ENCODE measurements at regions not wholly inside any gene's neighbourhood (a gene's known extent, or its start where the extent isn't known, plus 50 kb on each side); places are given as distances from the start of the nearest gene placed in this dataset.

DNA sequence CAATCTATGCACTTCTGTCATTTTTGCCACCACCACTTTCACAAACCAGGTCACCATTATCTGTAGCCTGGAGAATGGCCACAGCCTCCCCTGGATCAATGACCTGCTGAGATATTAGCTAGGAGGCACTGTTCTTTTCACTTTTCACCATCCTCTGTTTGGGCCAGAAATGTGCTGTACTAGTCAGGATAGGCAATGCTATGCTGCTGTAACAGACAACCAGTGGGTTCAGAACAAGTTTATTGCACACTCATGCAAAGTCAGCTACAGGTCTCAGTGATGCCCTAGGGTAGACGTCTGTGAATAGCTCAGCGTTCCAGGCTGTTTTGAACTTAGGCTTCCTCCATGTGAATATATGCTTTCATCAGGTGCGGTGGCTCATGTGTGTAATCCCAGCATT lies 231.5 kb downstream of the SUDS3 start:
- DNase-seq (ENCODE audit: low spot score) = no peak

DNA sequence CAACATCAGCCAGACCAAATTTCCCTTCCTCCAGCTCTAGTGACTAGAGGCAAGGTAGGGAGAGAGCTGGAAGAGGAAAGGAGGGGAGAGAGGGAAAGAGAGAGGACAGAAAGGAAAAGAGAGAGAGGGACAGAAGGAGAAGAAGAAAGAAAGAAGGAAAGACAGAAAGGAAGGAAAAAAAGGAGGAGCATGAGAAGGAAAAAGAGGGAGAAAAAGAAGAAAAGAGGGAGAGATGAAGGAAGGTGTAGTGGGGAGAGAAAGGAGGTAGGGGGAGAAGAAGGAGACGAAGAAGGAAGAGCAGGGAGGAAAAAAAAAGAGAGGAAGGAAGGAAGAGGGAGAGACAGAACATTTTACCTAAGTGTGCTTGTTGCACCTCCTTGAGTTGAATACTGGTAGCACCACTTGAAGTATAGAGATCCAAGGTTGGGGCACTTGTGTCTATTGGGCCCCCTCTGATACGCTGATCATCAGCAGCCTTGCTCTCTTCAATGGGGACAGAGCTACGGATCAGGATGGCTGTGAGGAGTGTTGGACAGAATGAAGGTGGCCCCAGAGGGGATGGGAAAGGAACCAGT lies 232.5 kb downstream of the SUDS3 start:
- DNase-seq (ENCODE audit: low spot score) = no peak

DNA sequence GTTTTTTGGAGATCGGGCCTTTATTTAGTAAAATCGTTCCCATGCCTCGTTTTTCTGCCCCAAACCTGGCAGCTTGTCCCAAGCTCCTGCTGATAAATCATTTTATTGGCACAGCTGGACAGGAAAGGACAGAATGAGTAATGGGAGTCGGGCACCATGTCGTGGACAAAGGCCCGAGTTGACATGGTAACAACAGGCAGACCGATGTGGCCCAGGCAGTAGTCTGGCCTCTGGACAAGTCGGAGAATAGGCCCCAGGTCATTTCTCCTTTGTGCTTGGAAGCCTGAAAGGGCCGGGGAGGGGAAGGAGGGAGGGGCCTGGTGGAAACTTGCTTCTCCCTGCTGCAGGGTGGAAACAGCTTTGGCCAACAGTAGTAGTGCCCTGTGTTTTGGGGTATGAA lies 234.9 kb downstream of the SUDS3 start:
- no peak for DNase-seq (ENCODE audit: low spot score)

DNA sequence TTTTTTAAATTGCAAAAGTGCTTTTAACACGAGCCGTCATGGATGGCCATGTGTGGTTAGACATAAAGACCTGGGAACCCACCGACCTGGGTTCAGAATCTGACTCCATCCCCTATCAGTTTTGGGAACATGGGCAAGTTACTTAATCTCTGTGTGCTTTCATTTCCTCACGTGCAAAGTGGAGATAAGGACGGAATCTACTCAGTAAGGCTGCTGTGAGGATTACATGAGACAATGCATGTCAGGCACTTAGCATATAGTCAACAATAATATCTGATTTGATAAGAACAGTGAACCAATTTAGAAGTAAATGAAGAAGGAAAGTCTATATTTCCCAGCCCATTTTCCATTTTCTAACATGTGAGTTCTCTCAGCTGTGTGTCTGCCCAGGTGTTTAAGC lies 235.4 kb downstream of the SUDS3 start:
- no peak for DNase-seq (ENCODE audit: low spot score)

- no peak for DNase-seq (ENCODE audit: low spot score)
These were observed 241.5 kb downstream of the SUDS3 start for GRCh38 chr12:118617611-118618450.

GRCh38 chr12:118618695-118619094 lies 242.3 kb downstream of the SUDS3 start:
- no peak for DNase-seq (ENCODE audit: low spot score)

GRCh38 chr12:118625050-118625675 lies 248.8 kb downstream of the SUDS3 start:
- DNase-seq (ENCODE audit: low spot score) = no peak

DNA sequence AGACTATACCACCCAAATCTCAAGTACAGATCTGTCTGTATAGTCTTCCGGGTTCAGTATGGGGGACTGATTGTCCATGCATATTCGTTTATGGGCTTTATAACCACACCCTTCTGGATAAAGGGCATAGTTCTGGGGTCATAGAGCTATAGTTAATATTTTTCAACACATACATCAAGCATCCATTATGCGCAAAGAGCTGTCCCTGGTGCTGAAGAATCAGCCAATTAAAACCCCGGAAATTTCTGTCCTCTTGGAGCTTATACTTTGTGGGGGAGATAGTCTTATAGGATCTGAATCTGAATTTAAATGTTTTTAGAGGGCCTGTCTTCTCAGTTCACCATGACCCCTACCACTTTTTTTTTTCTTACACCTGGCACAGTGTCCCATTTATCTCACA lies 256.7 kb downstream of the SUDS3 start:
- no peak for DNase-seq (ENCODE audit: low spot score)

DNA sequence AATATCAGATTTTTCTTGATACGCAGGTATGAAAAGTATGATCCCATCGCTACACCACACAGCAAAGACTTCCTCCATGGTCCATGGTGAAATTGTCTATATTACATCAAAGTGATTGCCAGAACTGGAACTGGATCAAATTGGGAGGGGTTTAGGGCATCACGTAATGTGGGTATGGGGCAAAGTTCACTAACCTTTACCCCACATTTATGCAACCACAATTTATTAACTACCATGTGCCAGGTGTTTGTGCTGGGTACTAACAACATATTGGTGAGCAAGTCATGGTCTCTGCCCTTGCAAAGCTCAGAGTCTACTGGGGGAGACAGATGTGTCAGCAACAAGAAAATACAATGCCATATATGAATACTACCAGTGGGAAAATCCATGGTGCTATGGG lies 258.9 kb downstream of the SUDS3 start:
- DNase-seq (ENCODE audit: low spot score) = no peak

DNA sequence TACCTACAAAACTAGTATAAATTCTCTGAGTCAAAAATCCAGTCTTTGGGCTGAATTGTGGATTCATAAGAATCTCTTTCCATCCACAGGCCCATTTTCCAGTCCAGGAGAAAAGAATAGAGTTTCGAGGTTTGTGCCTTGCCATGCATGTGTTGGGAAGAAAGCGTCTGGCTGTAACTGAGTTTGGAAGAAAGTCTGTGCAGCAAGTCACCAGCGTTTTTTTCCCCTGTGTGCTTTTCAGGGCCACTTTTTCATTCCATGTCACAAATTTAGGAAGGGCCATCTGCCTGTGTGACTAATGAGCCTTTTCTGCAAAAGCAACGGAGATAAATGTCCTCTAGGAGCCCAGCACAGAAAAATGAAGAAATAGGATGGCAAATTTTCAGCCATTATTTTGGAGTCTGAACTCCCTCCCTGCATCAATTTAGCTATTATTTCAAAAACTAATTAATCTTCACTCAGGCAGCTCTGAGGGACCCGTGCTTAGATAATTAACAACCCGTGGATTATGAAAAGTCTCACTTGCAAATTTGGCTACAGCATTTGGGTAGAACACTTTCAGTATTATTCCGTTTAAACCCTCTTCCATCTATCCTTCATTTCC lies 261.5 kb downstream of the SUDS3 start:
- DNase-seq (ENCODE audit: low spot score) = no peak

- DNase-seq (ENCODE audit: low spot score) = no peak
These were observed 264.9 kb downstream of the SUDS3 start for GRCh38 chr12:118641249-118641648.

- no peak for DNase-seq (ENCODE audit: low spot score)
These were observed 268.9 kb downstream of the SUDS3 start for GRCh38 chr12:118645219-118645618.

DNA sequence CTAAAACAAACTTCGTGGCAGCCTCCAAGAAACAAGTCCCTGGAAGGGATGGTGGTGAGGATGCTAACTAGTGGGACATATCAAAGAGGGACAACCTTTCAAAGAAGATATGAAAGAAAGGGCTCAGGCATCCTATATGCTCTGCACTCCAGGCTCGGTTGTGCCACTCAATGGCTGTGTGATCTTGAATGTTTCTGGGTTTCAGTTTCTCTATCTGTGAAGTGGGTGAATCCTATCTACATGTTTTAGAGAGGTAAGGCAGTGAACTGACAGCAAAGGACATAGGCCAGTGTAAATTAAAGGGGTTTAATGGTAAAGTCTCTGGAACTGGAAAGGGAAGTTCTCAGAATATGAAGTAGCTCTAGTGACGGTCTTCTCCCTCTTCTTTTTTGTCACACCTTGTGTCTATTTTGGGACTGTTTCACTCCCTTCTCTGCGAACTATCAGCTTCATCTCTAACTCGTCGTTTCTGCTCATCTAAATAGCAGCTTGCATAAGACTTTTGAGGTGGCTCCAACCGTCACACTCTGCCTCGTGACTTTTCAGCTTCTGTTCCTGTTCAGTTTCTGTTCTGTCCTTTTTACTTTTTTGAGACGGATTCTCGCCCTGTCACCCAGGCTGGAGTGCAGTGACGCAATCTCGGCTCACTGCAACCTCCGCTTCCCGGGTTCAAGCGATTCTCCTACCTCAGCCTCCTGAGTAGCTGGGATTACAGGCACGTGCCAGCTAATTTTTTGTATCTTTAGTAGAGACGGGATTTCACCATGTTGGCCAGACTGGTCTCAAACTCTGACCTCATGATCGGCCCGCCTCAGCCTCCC lies 273.6 kb downstream of the SUDS3 start:
- no peak for DNase-seq (ENCODE audit: low spot score)

- DNase-seq (ENCODE audit: low spot score) = no peak
These were observed 274.2 kb downstream of the SUDS3 start for GRCh38 chr12:118650586-118650960.

DNA sequence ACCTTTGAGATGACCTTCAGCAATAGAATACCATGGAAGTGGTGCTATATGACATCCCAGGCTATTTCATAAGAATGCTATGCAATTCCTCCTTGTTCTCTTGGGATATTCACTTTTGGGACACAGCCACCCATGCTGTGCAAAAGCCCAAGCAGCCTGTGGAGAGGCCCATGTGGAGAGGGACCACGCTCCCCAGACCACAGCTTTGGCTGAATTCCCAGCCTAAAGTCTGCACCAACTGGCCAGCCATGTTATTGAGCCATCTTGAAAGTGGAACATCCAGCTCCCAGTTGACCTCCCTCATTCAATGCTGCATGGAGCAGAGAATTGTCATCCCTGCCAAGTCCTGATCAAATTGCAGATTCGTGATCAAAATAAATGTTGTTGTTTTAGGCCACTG lies 275.1 kb downstream of the SUDS3 start:
- no peak for DNase-seq (ENCODE audit: low spot score)

GRCh38 chr12:118655588-118655987 lies 279.2 kb downstream of the SUDS3 start:
- DNase-seq (ENCODE audit: low spot score) = no peak

GRCh38 chr12:118680356-118680963 lies 300.9 kb upstream of the SRRM4 start:
- DNase-seq (ENCODE audit: low spot score) = no peak

GRCh38 chr12:118682656-118683055 lies 298.7 kb upstream of the SRRM4 start:
- DNase-seq (ENCODE audit: low spot score) = no peak

DNA sequence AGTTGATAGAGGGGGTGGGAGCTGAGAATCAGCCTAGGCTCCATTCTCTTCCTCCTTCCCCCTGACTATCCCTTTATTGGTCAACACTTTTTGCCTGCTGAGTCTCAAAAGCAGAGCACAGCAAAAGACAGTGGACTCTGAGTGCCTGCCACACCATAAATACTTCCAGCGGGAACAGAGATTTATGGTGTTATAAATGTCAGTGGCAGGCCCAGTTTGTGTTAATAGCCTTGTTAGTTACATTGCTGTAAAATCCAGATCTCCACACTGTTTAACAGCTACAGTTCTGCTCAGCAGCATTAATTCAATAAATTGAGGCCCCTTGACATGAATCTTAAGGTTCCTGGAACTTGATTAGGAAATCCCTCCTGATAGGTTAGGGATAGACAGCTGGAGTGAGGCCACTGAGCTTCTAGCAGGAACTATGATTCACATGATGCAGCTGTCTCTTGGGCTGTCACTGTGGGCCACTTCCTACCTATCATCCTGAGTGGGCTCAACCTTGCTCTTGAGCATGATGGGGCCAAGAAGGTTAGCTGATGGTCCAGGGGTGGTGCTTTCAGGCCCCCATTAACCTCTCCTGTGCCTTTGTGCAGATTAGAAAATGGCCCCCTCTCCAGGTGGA lies 295.2 kb upstream of the SRRM4 start:
- no peak for DNase-seq (ENCODE audit: low spot score)

DNA sequence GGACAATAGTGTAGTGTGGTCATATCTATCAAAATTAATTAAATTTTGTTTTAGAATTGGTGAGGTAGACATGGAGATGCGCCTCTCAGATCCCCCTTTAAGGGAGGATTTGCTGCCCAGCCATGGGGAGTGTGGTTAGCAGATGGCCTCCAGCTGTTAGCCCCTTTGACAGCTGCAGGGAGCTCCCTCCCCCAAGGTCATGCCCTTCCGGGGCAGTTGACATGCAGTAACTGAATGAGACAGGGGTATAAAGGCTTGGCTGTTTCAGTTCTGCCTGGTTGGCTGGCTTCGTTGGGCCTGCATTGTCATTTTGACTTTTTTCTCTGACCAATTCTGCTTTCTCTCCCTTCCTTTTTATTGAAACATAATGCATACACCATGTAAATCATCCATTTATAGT lies 291.5 kb upstream of the SRRM4 start:
- no peak for DNase-seq (ENCODE audit: low spot score)

GRCh38 chr12:118690506-118690905 lies 290.8 kb upstream of the SRRM4 start:
- DNase-seq (ENCODE audit: low spot score) = no peak

All from germinal center (tissue), 1 donor.